Astrocyte (in vitro differentiated cells and primary cell): ENCODE measurements at regions not wholly inside any gene's neighbourhood (a gene's known extent, or its start where the extent isn't known, plus 50 kb on each side); places are given as distances from the start of the nearest gene placed in this dataset.
"Not testable (repeated sequence)": the region's sequence is repeated elsewhere in the genome, so short reads cannot be mapped to it uniquely, and the experiment has no call there.

ENCODE experiments used
- DNase-seq: peaks from one replicate; pipeline ENCODE4 v3.0.0-alpha.2; 2010; ENCODE audit warnings: low read depth
- FAIRE-seq: peaks from 2 replicates; lab custom pipeline; 2011; peaks lifted over from hg19 to GRCh38; lab: Jason Lieb, UNC
- H2AFZ ChIP-seq: 2 replicates; pipeline ENCODE4 v1.6.0; 2012; ENCODE audit warnings: low read depth, low read length, inconsistent platforms
- H3K27ac ChIP-seq: 2 replicates; pipeline ENCODE4 v1.5.1; 2011; ENCODE audit warnings: low read depth, low read length, inconsistent platforms
- H3K27me3 ChIP-seq: 2 replicates; pipeline ENCODE4 v1.6.0; 2011; ENCODE audit warnings: low read length, inconsistent platforms; ENCODE audit not compliant: insufficient read depth
- H3K36me3 ChIP-seq: 2 replicates; pipeline ENCODE4 v1.5.1; 2011; ENCODE audit warnings: low read length, inconsistent platforms; ENCODE audit not compliant: insufficient read depth
- H3K4me1 ChIP-seq: 2 replicates; pipeline ENCODE4 v1.5.1; 2011; ENCODE audit warnings: low read length, inconsistent platforms; ENCODE audit not compliant: insufficient read depth
- H3K4me2 ChIP-seq: 2 replicates; pipeline ENCODE4 v1.6.0; 2012; ENCODE audit warnings: low read length, inconsistent platforms
- H3K4me3 ChIP-seq: 2 replicates; pipeline ENCODE4 v1.5.1; 2011; ENCODE audit warnings: low read depth, mild to moderate bottlenecking, low read length, inconsistent platforms; ENCODE audit not compliant: insufficient read depth
- H3K79me2 ChIP-seq: 2 replicates; pipeline ENCODE4 v1.6.0; 2012; ENCODE audit warnings: mild to moderate bottlenecking, low read length, inconsistent platforms; ENCODE audit not compliant: insufficient read depth
- H3K9ac ChIP-seq: 2 replicates; pipeline ENCODE4 v1.6.0; 2012; ENCODE audit warnings: mild to moderate bottlenecking, low read length, inconsistent platforms
- H3K9me3 ChIP-seq: 2 replicates; pipeline ENCODE4 v1.5.1; 2012; ENCODE audit warnings: low read depth, mild to moderate bottlenecking, low read length, inconsistent platforms; ENCODE audit not compliant: insufficient read depth
- H4K20me1 ChIP-seq: 2 replicates; pipeline ENCODE4 v1.6.0; 2012; ENCODE audit warnings: low read length, inconsistent platforms; ENCODE audit not compliant: insufficient read depth
- H3K27ac Mint-ChIP-seq: one replicate; pipeline ENCODE4 v1.8.0; 2021; ENCODE audit warnings: mild to moderate bottlenecking, mixed read lengths; ENCODE audit not compliant: unreplicated experiment
- H3K27me3 Mint-ChIP-seq: one replicate; pipeline ENCODE4 v1.8.0; 2021; ENCODE audit warnings: low read depth, mixed read lengths; ENCODE audit not compliant: unreplicated experiment
- H3K36me3 Mint-ChIP-seq: one replicate; pipeline ENCODE4 v1.8.0; 2021; ENCODE audit warnings: low read depth, mixed read lengths; ENCODE audit not compliant: unreplicated experiment
- H3K4me1 Mint-ChIP-seq: one replicate; pipeline ENCODE4 v1.8.0; 2021; ENCODE audit warnings: low read depth, mixed read lengths; ENCODE audit not compliant: unreplicated experiment
- H3K4me3 Mint-ChIP-seq: one replicate; pipeline ENCODE4 v1.8.0; 2021; ENCODE audit warnings: mild to moderate bottlenecking, moderate library complexity, mixed read lengths; ENCODE audit not compliant: unreplicated experiment
- H3K9me3 Mint-ChIP-seq: one replicate; pipeline ENCODE4 v1.8.0; 2021; ENCODE audit warnings: mild to moderate bottlenecking, mixed read lengths; ENCODE audit not compliant: unreplicated experiment
- CTCF ChIP-seq: IDR thresholded peaks from 2 replicates; pipeline ENCODE4 v1.5.1; 2011; ENCODE audit warnings: low read depth, mild to moderate bottlenecking, inconsistent platforms, low read length, moderate library complexity; ENCODE audit not compliant: insufficient read depth
- EZH2 ChIP-seq: IDR thresholded peaks from 2 replicates; pipeline ENCODE4 v1.6.1; 2012; ENCODE audit warnings: mild to moderate bottlenecking, low read length, inconsistent platforms; ENCODE audit not compliant: insufficient read depth

GRCh38 chr4:81589262-81589661 is 117.6 kb upstream of the RASGEF1B start:
- DNase-seq (no peak), FAIRE-seq (no peak)
- Histone ChIP-seq H3K27me3 (no peaks in the 10 kb centered on the region), H3K9ac (no peak overlapping the region), H3K4me2 (no peak overlapping the region), H4K20me1 (no peaks in the 10 kb centered on the region), H3K36me3 (no peaks in the 10 kb centered on the region), H3K79me2 (no peaks in the 10 kb centered on the region), H3K9me3 (no peaks in the 10 kb centered on the region), H2AFZ (no peak overlapping the region), H3K4me3 (no peak overlapping the region), H3K4me1 (no peaks in the 10 kb centered on the region), H3K27ac (no peak overlapping the region)
- Mint-ChIP-seq H3K27me3 (no peaks in the 10 kb centered on the region), H3K36me3 (no peaks in the 10 kb centered on the region), H3K27ac (no peak overlapping the region), H3K9me3 (no peaks in the 10 kb centered on the region), H3K4me3 (no peak overlapping the region), H3K4me1 (no peaks in the 10 kb centered on the region)
- no peak for TF ChIP-seq EZH2
- no peak for TF ChIP-seq CTCF

- TF ChIP-seq CTCF (no peak), EZH2 (no peak)
- FAIRE-seq (no peak), DNase-seq (no peak)
- Histone ChIP-seq H3K79me2 (no peaks in the 10 kb centered on the region), H4K20me1 (no peaks in the 10 kb centered on the region), H3K4me3 (no peak overlapping the region), H3K4me1 (no peaks in the 10 kb centered on the region), H2AFZ (no peak overlapping the region), H3K4me2 (no peak overlapping the region), H3K9me3 (no peaks in the 10 kb centered on the region), H3K36me3 (no peaks in the 10 kb centered on the region), H3K27me3 (no peaks in the 10 kb centered on the region), H3K27ac (no peak overlapping the region), H3K9ac (no peak overlapping the region)
- Mint-ChIP-seq H3K9me3 (no peaks in the 10 kb centered on the region), H3K27me3 (no peaks in the 10 kb centered on the region), H3K36me3 (no peaks in the 10 kb centered on the region), H3K4me1 (no peaks in the 10 kb centered on the region), H3K27ac (no peak overlapping the region), H3K4me3 (no peak overlapping the region)
These were observed 115.0 kb upstream of the RASGEF1B start for GRCh38 chr4:81586706-81587105.

GRCh38 chr4:81580994-81581374 is 109.3 kb upstream of the RASGEF1B start:
- H3K4me1 Mint-ChIP-seq, result not testable (repeated sequence)

More at GRCh38 chr4:81580994-81581374, 109.3 kb upstream of the RASGEF1B start:
- not testable (repeated sequence) for H3K79me2 ChIP-seq, H3K27me3 Mint-ChIP-seq, H3K27me3 ChIP-seq, H3K9ac ChIP-seq, H2AFZ ChIP-seq, H3K27ac Mint-ChIP-seq, H3K4me1 ChIP-seq, DNase-seq, H3K36me3 Mint-ChIP-seq, H3K27ac ChIP-seq, H3K36me3 ChIP-seq, FAIRE-seq, H3K9me3 Mint-ChIP-seq, H4K20me1 ChIP-seq, H3K4me2 ChIP-seq, H3K9me3 ChIP-seq, H3K4me3 ChIP-seq, H3K4me3 Mint-ChIP-seq
